AG08395 (cell line): ENCODE measurements at regions not wholly inside any gene's neighbourhood (a gene's known extent, or its start where the extent isn't known, plus 50 kb on each side); places are given as distances from the start of the nearest gene placed in this dataset.

Source experiments
- DNase-seq: peaks from one replicate; pipeline ENCODE4 v3.0.0; 2012; ENCODE audit warnings: mixed read lengths, low spot score

GRCh38 chr17:77907497-77908461, 50.7 kb upstream of the TNRC6C start:
- no peak for DNase-seq

GRCh38 chr17:77908501-77908900, 50.0 kb upstream of the TNRC6C start:
- DNase-seq = no peak
